Activated CD8-positive, alpha-beta T cell treated with anti-CD3 and anti-CD28 coated beads for 36 hours (primary cell): ENCODE measurements at regions not wholly inside any gene's neighbourhood (a gene's known extent, or its start where the extent isn't known, plus 50 kb on each side); places are given as distances from the start of the nearest gene placed in this dataset.

Experiments
- ATAC-seq: fragments of 200-7000 bp; cut with Tn5 transposase; one replicate; pipeline ENCODE4 v1.10.0; 2021; ENCODE audit warnings: mild to moderate bottlenecking, moderate library complexity
- CTCF ChIA-PET: fragments of 350-600 bp; sonication (Branson Sonifier 250); formaldehyde crosslinking; loops from one replicate; lab custom pipeline; 2021; ENCODE audit warnings: antibody characterized with exemption; lab: Charles Lee
- POLR2A ChIA-PET: fragments of 350-600 bp; sonication (Branson Sonifier 250); formaldehyde crosslinking; loops from one replicate; lab custom pipeline; 2021; ENCODE audit warnings: antibody characterized with exemption; lab: Charles Lee
- DNase-seq: peaks from one replicate; pipeline ENCODE4 v3.0.0-alpha.2; 2020
- H3K27ac Mint-ChIP-seq: one replicate; pipeline ENCODE4 v1.8.0; 2021; ENCODE audit warnings: mild to moderate bottlenecking, mixed read lengths
- H3K27me3 Mint-ChIP-seq: one replicate; pipeline ENCODE4 v1.8.0; 2021; ENCODE audit warnings: mixed read lengths
- H3K36me3 Mint-ChIP-seq: one replicate; pipeline ENCODE4 v1.8.0; 2021; ENCODE audit warnings: low read depth, mixed read lengths
- H3K4me1 Mint-ChIP-seq: one replicate; pipeline ENCODE4 v1.8.0; 2021; ENCODE audit warnings: low read depth, mixed read lengths
- H3K4me3 Mint-ChIP-seq: one replicate; pipeline ENCODE4 v1.8.0; 2021; ENCODE audit warnings: mild to moderate bottlenecking, moderate library complexity, mixed read lengths
- H3K9me3 Mint-ChIP-seq: one replicate; pipeline ENCODE4 v1.8.0; 2021; ENCODE audit warnings: mixed read lengths
- intact Hi-C: fragments of 100-400 bp; cut with micrococcal nuclease; formaldehyde crosslinking; loops from one replicate; pipeline ENCODE4 v1.10.0; 2022
- TF ChIP-seq, protein P1 (sequence below): fragments of 200-600 bp; IDR thresholded peaks from one replicate; pipeline ENCODE4 v1.8.0; 2022; ENCODE audit warnings: antibody characterized with exemption, mild to moderate bottlenecking

DNA sequence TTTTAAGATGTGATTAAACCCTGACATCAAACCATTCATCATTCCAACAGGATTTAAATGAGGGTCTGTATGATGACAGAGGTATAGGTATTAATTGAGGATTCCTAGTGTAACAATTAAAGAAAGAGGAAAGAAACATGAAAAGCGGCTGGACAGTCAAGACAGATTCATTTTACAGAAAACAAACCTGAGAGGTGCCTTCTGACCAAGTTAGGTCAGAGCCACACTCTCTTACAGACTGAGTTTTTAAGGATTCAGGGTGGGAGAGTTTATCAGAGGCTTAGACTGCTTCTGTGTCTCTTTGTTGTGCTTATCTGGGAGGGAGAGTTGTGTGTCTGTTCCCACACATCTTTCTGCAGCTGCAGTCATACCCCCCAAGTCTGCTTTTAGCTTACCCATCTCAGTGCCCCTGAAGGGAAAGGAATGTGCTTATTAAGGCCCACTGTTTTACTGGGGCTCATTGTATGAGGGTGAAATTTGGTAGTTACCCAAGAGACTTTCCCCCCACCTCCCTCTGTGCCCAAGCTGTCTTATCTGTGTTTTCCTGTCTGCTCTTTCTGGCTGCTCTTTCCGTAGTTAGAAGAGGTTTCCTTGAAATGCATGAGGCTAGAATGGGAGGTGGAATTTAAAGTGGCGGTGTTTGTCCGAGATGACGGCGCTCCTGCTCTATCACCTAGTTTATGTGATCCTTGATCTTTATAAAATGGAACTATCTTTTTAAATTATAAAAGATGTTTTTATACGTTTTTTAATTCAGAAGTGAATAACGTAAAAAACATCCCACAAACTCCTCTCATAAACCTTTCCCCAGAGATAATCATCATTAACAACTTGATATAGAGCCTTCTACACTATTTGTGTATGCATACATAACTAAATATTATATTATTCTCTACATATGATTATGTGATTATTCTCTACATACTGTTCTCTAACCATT is 96.0 kb upstream of the TNFSF4 start:
- DNase-seq (no peak), ATAC-seq (no peak)
- Mint-ChIP-seq H3K4me3 (no peak overlapping the region), H3K27me3 (no peaks in the 10 kb centered on the region), H3K9me3 (peaks cover 3% of the 10 kb centered on the region), H3K4me1 (peaks cover 34% of the 10 kb centered on the region), H3K36me3 (no peaks in the 10 kb centered on the region), H3K27ac (no peak overlapping the region)
- POLR2A ChIA-PET, result no interaction called here
- intact Hi-C loops, result no loop called here
- CTCF ChIA-PET, result no interaction called here
- TF ChIP-seq, protein P1, sequence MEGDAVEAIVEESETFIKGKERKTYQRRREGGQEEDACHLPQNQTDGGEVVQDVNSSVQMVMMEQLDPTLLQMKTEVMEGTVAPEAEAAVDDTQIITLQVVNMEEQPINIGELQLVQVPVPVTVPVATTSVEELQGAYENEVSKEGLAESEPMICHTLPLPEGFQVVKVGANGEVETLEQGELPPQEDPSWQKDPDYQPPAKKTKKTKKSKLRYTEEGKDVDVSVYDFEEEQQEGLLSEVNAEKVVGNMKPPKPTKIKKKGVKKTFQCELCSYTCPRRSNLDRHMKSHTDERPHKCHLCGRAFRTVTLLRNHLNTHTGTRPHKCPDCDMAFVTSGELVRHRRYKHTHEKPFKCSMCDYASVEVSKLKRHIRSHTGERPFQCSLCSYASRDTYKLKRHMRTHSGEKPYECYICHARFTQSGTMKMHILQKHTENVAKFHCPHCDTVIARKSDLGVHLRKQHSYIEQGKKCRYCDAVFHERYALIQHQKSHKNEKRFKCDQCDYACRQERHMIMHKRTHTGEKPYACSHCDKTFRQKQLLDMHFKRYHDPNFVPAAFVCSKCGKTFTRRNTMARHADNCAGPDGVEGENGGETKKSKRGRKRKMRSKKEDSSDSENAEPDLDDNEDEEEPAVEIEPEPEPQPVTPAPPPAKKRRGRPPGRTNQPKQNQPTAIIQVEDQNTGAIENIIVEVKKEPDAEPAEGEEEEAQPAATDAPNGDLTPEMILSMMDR, result no peak

DNA sequence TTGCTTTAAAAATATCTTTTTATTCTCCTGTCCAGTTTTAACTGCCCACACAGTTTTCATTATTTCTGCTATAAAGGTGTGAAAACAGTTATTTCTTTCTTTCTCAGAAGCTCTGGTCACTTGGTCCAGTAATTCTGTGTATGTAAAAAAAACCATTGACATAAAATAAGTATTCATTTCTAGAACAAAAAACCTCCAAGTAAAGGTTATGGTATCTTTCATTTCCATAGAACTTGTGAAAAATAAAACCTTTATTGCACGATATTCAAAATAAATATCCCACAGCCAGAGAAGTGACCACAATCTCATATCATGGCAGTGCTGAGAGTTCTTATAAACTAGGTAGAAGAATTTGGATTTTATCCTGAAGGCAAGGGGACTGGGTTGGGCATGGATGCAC is 96.9 kb upstream of the TNFSF4 start:
- ChIA-PET CTCF (no interaction called here), POLR2A (no interaction called here)
- intact Hi-C loops, result no loop called here
- TF ChIP-seq, protein P1, result no peak
- H3K27ac Mint-ChIP-seq, result no peak overlapping the region
- no peaks in the 10 kb centered on the region for H3K27me3 Mint-ChIP-seq
- H3K9me3 Mint-ChIP-seq, result peaks cover 4% of the 10 kb centered on the region
- peaks cover 27% of the 10 kb centered on the region for H3K4me1 Mint-ChIP-seq
- ATAC-seq, result no peak
- H3K36me3 Mint-ChIP-seq, result no peaks in the 10 kb centered on the region
- no peak for DNase-seq
- H3K4me3 Mint-ChIP-seq, result no peak overlapping the region

DNA sequence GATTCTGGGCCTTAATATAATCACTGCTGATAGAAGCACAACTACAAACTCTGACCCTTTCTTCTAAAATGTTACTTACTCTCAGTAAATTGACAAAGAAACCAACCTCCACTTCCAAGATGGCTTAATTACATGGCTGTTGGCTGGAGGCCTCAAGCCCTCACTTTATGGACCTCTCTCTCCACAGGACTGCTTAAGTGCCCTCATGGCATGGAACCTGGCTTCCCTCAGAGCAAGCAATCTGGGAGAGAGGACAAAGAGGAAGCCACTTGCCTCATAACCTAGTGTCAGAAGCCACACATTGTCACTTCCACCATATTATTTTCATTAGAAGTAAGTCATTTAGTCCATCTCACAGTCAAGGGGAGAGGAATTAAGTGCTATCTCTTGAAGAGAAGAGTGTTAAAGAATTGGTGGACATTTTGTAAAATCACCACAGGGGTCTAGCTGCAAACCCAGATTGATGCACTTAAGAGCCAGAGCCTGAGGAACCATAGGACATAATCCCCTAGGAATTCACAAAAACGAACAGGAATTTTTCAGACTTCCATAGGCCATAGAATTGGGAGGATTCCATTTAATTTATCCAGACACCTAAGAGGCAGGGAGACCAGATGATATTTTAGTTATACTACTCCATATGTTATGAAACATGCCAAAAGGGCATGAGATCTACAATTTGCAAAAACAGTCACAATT is 97.5 kb upstream of the TNFSF4 start:
- peaks cover 4% of the 10 kb centered on the region for H3K9me3 Mint-ChIP-seq
- CTCF ChIA-PET, result no interaction called here
- no peak for DNase-seq
- H3K4me1 Mint-ChIP-seq, result peaks cover 21% of the 10 kb centered on the region
- intact Hi-C loops, result no loop called here
- H3K27ac Mint-ChIP-seq, result no peak overlapping the region
- H3K36me3 Mint-ChIP-seq, result no peaks in the 10 kb centered on the region
- TF ChIP-seq, protein P1, result no peak
- no peak for ATAC-seq
- H3K27me3 Mint-ChIP-seq, result no peaks in the 10 kb centered on the region
- H3K4me3 Mint-ChIP-seq, result no peak overlapping the region
- POLR2A ChIA-PET, result no interaction called here

DNA sequence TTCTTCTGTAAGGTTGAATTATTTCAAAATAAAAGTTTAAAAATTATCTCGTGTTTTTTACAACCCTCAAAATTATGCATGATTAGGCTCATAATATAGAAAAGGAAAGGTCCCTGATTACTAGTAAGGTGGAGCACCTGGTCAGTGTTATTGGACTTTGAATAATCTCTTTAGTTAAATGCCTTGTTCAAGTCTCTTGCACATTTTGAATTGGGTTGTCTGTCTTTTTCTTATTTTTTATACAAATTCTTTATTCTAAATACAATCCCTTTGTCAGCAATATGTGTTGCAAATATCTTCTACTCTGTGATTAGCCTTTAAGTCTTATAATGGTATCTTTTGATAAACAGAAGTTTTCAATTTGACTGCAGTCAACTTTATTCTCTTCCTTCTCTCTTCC is 100.7 kb upstream of the TNFSF4 start:
- no peak for DNase-seq
- ChIA-PET POLR2A (no interaction called here), CTCF (no interaction called here)
- no peak overlapping the region for H3K4me3 Mint-ChIP-seq
- ATAC-seq, result no peak
- H3K27ac Mint-ChIP-seq, result no peak overlapping the region
- H3K4me1 Mint-ChIP-seq, result peaks cover 6% of the 10 kb centered on the region
- TF ChIP-seq, protein P1, result no peak
- no peaks in the 10 kb centered on the region for H3K27me3 Mint-ChIP-seq
- peaks cover 6% of the 10 kb centered on the region for H3K36me3 Mint-ChIP-seq
- H3K9me3 Mint-ChIP-seq, result peaks cover 10% of the 10 kb centered on the region
- intact Hi-C loops, result no loop called here

DNA sequence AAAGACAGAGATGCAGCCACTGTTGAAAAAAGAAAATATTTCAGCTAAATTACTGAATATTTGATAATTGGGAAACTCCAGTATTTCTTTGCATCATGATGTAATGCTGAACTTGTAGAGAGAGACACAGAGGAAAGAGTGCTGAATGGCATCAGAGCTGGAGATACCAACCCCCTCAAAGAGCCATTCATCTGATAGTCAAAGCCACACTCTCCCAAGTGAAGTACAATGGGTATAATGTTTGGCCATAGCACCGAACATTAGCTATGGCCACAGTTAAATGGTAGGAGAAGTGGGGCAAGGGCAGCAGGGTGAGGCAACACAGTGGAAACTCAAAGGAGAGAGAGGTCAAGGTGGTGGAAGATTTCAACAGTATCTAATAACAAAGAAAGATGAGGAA is 107.5 kb upstream of the TNFSF4 start:
- Mint-ChIP-seq H3K9me3 (peaks cover 6% of the 10 kb centered on the region), H3K27me3 (no peaks in the 10 kb centered on the region)

More for the DNA sequence above, 107.5 kb upstream of the TNFSF4 start:
- peaks cover 6% of the 10 kb centered on the region for H3K36me3 Mint-ChIP-seq
- H3K4me1 Mint-ChIP-seq, result peaks cover 6% of the 10 kb centered on the region
- DNase-seq (no peak), ATAC-seq (no peak)
- TF ChIP-seq, protein P1, result no peak
- intact Hi-C loops, result no loop called here
- no peak overlapping the region for H3K4me3 Mint-ChIP-seq
- ChIA-PET CTCF (interaction anchor here (1.7 kb wide), 1 partner anchor 60 kb away, joined by 4 read pairs; no protein-coding TSS in a partner anchor), POLR2A (no interaction called here)
- no peak overlapping the region for H3K27ac Mint-ChIP-seq
